Liver (tissue), 8 donors: ENCODE measurements at regions not wholly inside any gene's neighbourhood (a gene's known extent, or its start where the extent isn't known, plus 50 kb on each side); places are given as distances from the start of the nearest gene placed in this dataset.

Experiments
- DNase-seq: peaks from one replicate; pipeline ENCODE4 v3.0.0-alpha.2; 2017; ENCODE audit warnings: low spot score
- H3K27ac ChIP-seq, 2 donors: one replicate each; pipeline ENCODE4 v1.7.0; 2013; ENCODE audit warnings: inconsistent platforms in 2 of 2, low read length in 2 of 2, control low read depth in 1 of 2, low read depth in 1 of 2, mild to moderate bottlenecking in 1 of 2
- H3K27me3 ChIP-seq, 4 donors: one replicate each; pipeline versions ENCODE4 v1.6.1 to v1.7.0; 2013; ENCODE audit warnings: low read length in 3 of 4, inconsistent platforms in 1 of 4, mild to moderate bottlenecking in 1 of 4, moderate library complexity in 1 of 4; ENCODE audit not compliant: control insufficient read depth in 4 of 4, insufficient read depth in 4 of 4
- H3K36me3 ChIP-seq, 4 donors: one replicate each; pipeline versions ENCODE4 v1.6.1 to v1.7.0; 2013; ENCODE audit warnings: low read length in 3 of 4, mild to moderate bottlenecking in 3 of 4, low read depth in 1 of 4, moderate library complexity in 1 of 4; ENCODE audit not compliant: control insufficient read depth in 4 of 4, insufficient read depth in 3 of 4
- H3K4me1 ChIP-seq, 4 donors: one replicate each; pipeline versions ENCODE4 v1.6.1 to v1.7.0; 2013; ENCODE audit warnings: low read length in 3 of 4, mild to moderate bottlenecking in 3 of 4, moderate library complexity in 1 of 4; ENCODE audit not compliant: control insufficient read depth in 4 of 4, insufficient read depth in 4 of 4
- H3K4me3 ChIP-seq, 3 donors: one replicate each; pipeline versions ENCODE4 v1.6.1 to v1.7.0; 2013; ENCODE audit warnings: low read length in 3 of 3, control low read depth in 1 of 3, low read depth in 1 of 3, mild to moderate bottlenecking in 1 of 3
- H3K9ac ChIP-seq, 2 donors: one replicate each; pipeline ENCODE4 v1.7.0; 2013; ENCODE audit warnings: low read length in 2 of 2, mild to moderate bottlenecking in 2 of 2, moderate library complexity in 2 of 2, control low read depth in 1 of 2, low read depth in 1 of 2
- H3K9me3 ChIP-seq, 4 donors: one replicate each; pipeline versions ENCODE4 v1.6.1 to v1.7.0; 2013; ENCODE audit warnings: low read length in 3 of 4; ENCODE audit not compliant: control insufficient read depth in 4 of 4
- ATF3 ChIP-seq: IDR thresholded peaks from 2 replicates; pipeline ENCODE4 v1.6.1; 2016; ENCODE audit warnings: antibody characterized with exemption
- CTCF ChIP-seq: fragments of 150-350 bp; IDR thresholded peaks from 2 replicates; pipeline ENCODE4 v1.5.1; 2017; ENCODE audit warnings: improper control_type of control experiment, low read depth, low read length; ENCODE audit not compliant: missing input control
- EGR1 ChIP-seq, 2 donors: IDR thresholded peaks; 2 replicates each; pipeline ENCODE4 v1.6.1; 2016 to 2018; ENCODE audit warnings: antibody characterized with exemption in 2 of 2, low read depth in 2 of 2
- FOXA1 ChIP-seq: IDR thresholded peaks from 2 replicates; pipeline ENCODE4 v1.6.1; 2016; ENCODE audit warnings: antibody characterized with exemption
- FOXA2 ChIP-seq: IDR thresholded peaks from 2 replicates; pipeline ENCODE4 v1.6.1; 2016; ENCODE audit warnings: antibody characterized with exemption
- GABPA ChIP-seq, 2 donors: IDR thresholded peaks in 1 of 2; conservative IDR thresholded peaks in 1 of 2; 2 replicates each; pipeline ENCODE4 v1.6.1; 2016; ENCODE audit warnings: antibody characterized with exemption in 2 of 2, mild to moderate bottlenecking in 1 of 2, moderate library complexity in 1 of 2
- HNF4A ChIP-seq, 2 donors: conservative IDR thresholded peaks; 2 replicates each; pipeline ENCODE4 v1.6.1; 2016; ENCODE audit warnings: antibody characterized with exemption in 2 of 2, mild to moderate bottlenecking in 2 of 2
- HNF4G ChIP-seq: IDR thresholded peaks from 2 replicates; pipeline ENCODE4 v1.6.1; 2016; ENCODE audit warnings: antibody characterized with exemption
- JUND ChIP-seq, 2 donors: IDR thresholded peaks; 2 replicates each; pipeline ENCODE4 v1.6.1; 2016; ENCODE audit warnings: antibody characterized with exemption in 2 of 2
- MAX ChIP-seq: IDR thresholded peaks from 2 replicates; pipeline ENCODE4 v1.6.1; 2016; ENCODE audit warnings: antibody characterized with exemption
- NR2F2 ChIP-seq: IDR thresholded peaks from 2 replicates; pipeline ENCODE4 v1.6.1; 2016; ENCODE audit warnings: antibody characterized with exemption
- RAD21 ChIP-seq, 2 donors: IDR thresholded peaks; 2 replicates each; pipeline ENCODE4 v1.6.1; 2016; ENCODE audit warnings: antibody characterized with exemption in 2 of 2, mild to moderate bottlenecking in 2 of 2
- REST ChIP-seq: IDR thresholded peaks from 2 replicates; pipeline ENCODE4 v1.6.1; 2016; ENCODE audit warnings: antibody characterized with exemption, mild to moderate bottlenecking
- RXRA ChIP-seq, 2 donors: IDR thresholded peaks; 2 replicates each; pipeline ENCODE4 v1.6.1; 2017 to 2018; ENCODE audit warnings: antibody characterized with exemption in 2 of 2, mild to moderate bottlenecking in 1 of 2
- SP1 ChIP-seq: IDR thresholded peaks from 2 replicates; pipeline ENCODE4 v1.6.1; 2018; ENCODE audit warnings: antibody characterized with exemption, mild to moderate bottlenecking
- TAF1 ChIP-seq: conservative IDR thresholded peaks from 2 replicates; pipeline ENCODE4 v1.6.1; 2016; ENCODE audit warnings: antibody characterized with exemption, mild to moderate bottlenecking
- YY1 ChIP-seq: IDR thresholded peaks from 2 replicates; pipeline ENCODE4 v1.6.1; 2016; ENCODE audit warnings: antibody characterized with exemption, mild to moderate bottlenecking
- ZBTB33 ChIP-seq: IDR thresholded peaks from 2 replicates; pipeline ENCODE4 v1.6.1; 2016; ENCODE audit warnings: antibody characterized with exemption
- WGBS: extraction: QIAGEN DNeasy Blood & Tissue Kit; methylation state at CpG from one replicate; pipeline ENCODE4 v1.1.7; 2013; 5-methylcytosine and 5-hydroxymethylcytosine counted together
- donor health status: healthy.
- donor health status: healthy.
- donor health status: healthy.
- donor health status: healthy.
- donor health status: healthy.

GRCh38 chr1:227428803-227429202, 110.5 kb upstream of the CDC42BPA start:
- WGBS: 62% methylated on average over 4 of the region's 4 CpGs
- no peak for DNase-seq
- Histone ChIP-seq H3K4me1 (no peaks in the 10 kb centered on the region), H3K27ac (no peak overlapping the region), H3K4me3 (no peak overlapping the region), H3K27me3 (no peaks in the 10 kb centered on the region), H3K9ac (no peak overlapping the region), H3K9me3 (no peaks in the 10 kb centered on the region), H3K36me3 (no peaks in the 10 kb centered on the region)
- TF ChIP-seq NR2F2: no peak
- TF ChIP-seq RAD21 (IDR thresholded peaks at IDR 0.05): no peak
- no peak for TF ChIP-seq EGR1 (IDR thresholded peaks at IDR 0.05; ENCODE audit: low read depth in 2 of 2)
- TF ChIP-seq HNF4A (conservative IDR thresholded peaks at IDR 0.05): no peak
- no peak for TF ChIP-seq REST
- no peak for TF ChIP-seq RXRA (IDR thresholded peaks at IDR 0.05)
- no peak for TF ChIP-seq FOXA2
- TF ChIP-seq CTCF: no peak
- no peak for TF ChIP-seq ZBTB33
- TF ChIP-seq JUND (IDR thresholded peaks at IDR 0.05): no peak
- no peak for TF ChIP-seq MAX
- TF ChIP-seq GABPA (IDR thresholded peaks at IDR 0.05 in 1 of 2, conservative IDR thresholded peaks at IDR 0.05 in 1 of 2): no peak
- TF ChIP-seq YY1: no peak
- no peak for TF ChIP-seq SP1
- no peak for TF ChIP-seq TAF1
- TF ChIP-seq ATF3: no peak
- no peak for TF ChIP-seq FOXA1
- no peak for TF ChIP-seq HNF4G

GRCh38 chr1:227427411-227427810, 109.1 kb upstream of the CDC42BPA start:
- Histone ChIP-seq H3K9ac (no peak overlapping the region), H3K36me3 (no peaks in the 10 kb centered on the region), H3K27ac (no peak overlapping the region), H3K9me3 (no peaks in the 10 kb centered on the region), H3K27me3 (no peaks in the 10 kb centered on the region), H3K4me1 (no peaks in the 10 kb centered on the region), H3K4me3 (no peak overlapping the region)
- 80% methylated on average over 1 of the region's 1 CpG for WGBS
- no peak for DNase-seq
- TF ChIP-seq HNF4G (no peak), REST (no peak), HNF4A (conservative IDR thresholded peaks at IDR 0.05) (no peak), YY1 (no peak), RAD21 (IDR thresholded peaks at IDR 0.05) (no peak), RXRA (IDR thresholded peaks at IDR 0.05) (no peak), JUND (IDR thresholded peaks at IDR 0.05) (no peak), EGR1 (IDR thresholded peaks at IDR 0.05; ENCODE audit: low read depth in 2 of 2) (no peak), NR2F2 (no peak)
